GM10266 (cell line): ENCODE measurements at regions not wholly inside any gene's neighbourhood (a gene's known extent, or its start where the extent isn't known, plus 50 kb on each side); places are given as distances from the start of the nearest gene placed in this dataset.

Source experiments
- DNase-seq: peaks from one replicate; pipeline ENCODE4 v3.0.0; 2012; ENCODE audit errors: extremely low spot score
- CTCF ChIP-seq: IDR thresholded peaks from 2 replicates; pipeline ENCODE4 v1.5.1; 2012; ENCODE audit warnings: mild to moderate bottlenecking, low read depth; ENCODE audit not compliant: control insufficient read depth, insufficient read depth; ENCODE audit errors: missing control alignments

GRCh38 chr19:30221176-30221575, 151.0 kb upstream of the ZNF536 start:
- DNase-seq = no peak
- TF ChIP-seq CTCF = no peak

GRCh38 chr19:30222428-30222873, 149.7 kb upstream of the ZNF536 start:
- TF ChIP-seq CTCF = peak; percentile 62
- DNase-seq = peak; percentile 58

- TF ChIP-seq CTCF = no peak
- DNase-seq = no peak
Measured at GRCh38 chr19:30222992-30223865, 149.0 kb upstream of the ZNF536 start.

- no peak for DNase-seq
- TF ChIP-seq CTCF = no peak
Measured at GRCh38 chr19:30223866-30224688, 148.1 kb upstream of the ZNF536 start.

- peak; percentile 47 for DNase-seq
- TF ChIP-seq CTCF = no peak
Measured at GRCh38 chr19:30224689-30225606, 147.2 kb upstream of the ZNF536 start.

GRCh38 chr19:30225676-30226463, 146.3 kb upstream of the ZNF536 start:
- no peak for TF ChIP-seq CTCF
- no peak for DNase-seq
